Mucosa of descending colon (tissue), 3 donors: ENCODE measurements at regions not wholly inside any gene's neighbourhood (a gene's known extent, or its start where the extent isn't known, plus 50 kb on each side); places are given as distances from the start of the nearest gene placed in this dataset.

Source experiments
- ATAC-seq: fragments of 200-7000 bp; cut with Tn5 transposase; one replicate; pipeline ENCODE4 v1.9.1; 2020; ENCODE audit warnings: mild to moderate bottlenecking, moderate library complexity
- DNase-seq, 3 donors: peaks; one replicate each; pipeline ENCODE4 v3.0.0-alpha.2; 2020
- H3K36me3 ChIP-seq: fragments of 200-600 bp; one replicate; pipeline ENCODE4 v1.8.0; 2021; ENCODE audit warnings: low read depth, mild to moderate bottlenecking
- H3K4me1 ChIP-seq: fragments of 200-600 bp; one replicate; pipeline ENCODE4 v1.8.0; 2021; ENCODE audit warnings: low read depth, mild to moderate bottlenecking
- H3K4me3 ChIP-seq: fragments of 200-600 bp; one replicate; pipeline ENCODE4 v1.8.0; 2021; ENCODE audit warnings: mild to moderate bottlenecking
- H3K9me3 ChIP-seq: fragments of 200-600 bp; one replicate; pipeline ENCODE4 v1.8.0; 2021; ENCODE audit warnings: mild to moderate bottlenecking
- CTCF ChIP-seq: fragments of 200-600 bp; IDR thresholded peaks from one replicate; pipeline ENCODE4 v1.8.0; 2022; ENCODE audit warnings: antibody characterized with exemption, mild to moderate bottlenecking
- intact Hi-C, 2 donors: fragments of 100-400 bp; cut with DNase I in 1 of 2; cut with micrococcal nuclease in 1 of 2; formaldehyde crosslinking; loops; one replicate each; pipeline versions ENCODE4 v1.11.0 to v1.11.1; 2022; cut with DNase I, micrococcal nuclease
- donor health status: DM: no; HTN: no; CAD: no; lungs with moderate emphysema.
- donor health status: DM: no; HTN: no; CAD: no.
- donor health status: DM: no; HTN: yes; CAD: no.

GRCh38 chr6:153767127-153767526 lies 271.9 kb upstream of the OPRM1 start:
- ATAC-seq = no peak
- no peaks in the 10 kb centered on the region for H3K9me3 ChIP-seq
- TF ChIP-seq CTCF = no peak

GRCh38 chr6:153758516-153758915 lies 280.5 kb upstream of the OPRM1 start:
- Histone ChIP-seq H3K4me1 (no peaks in the 10 kb centered on the region), H3K9me3 (no peaks in the 10 kb centered on the region), H3K4me3 (no peak overlapping the region), H3K36me3 (no peaks in the 10 kb centered on the region)
- DNase-seq (no peak), ATAC-seq (no peak)
- no peak for TF ChIP-seq CTCF
- intact Hi-C loops = no loop called here

More at GRCh38 chr6:153767127-153767526, 271.9 kb upstream of the OPRM1 start:
- Histone ChIP-seq H3K4me3 (no peak overlapping the region), H3K4me1 (no peaks in the 10 kb centered on the region), H3K36me3 (no peaks in the 10 kb centered on the region)
- intact Hi-C loops = no loop called here
- DNase-seq = no peak

- no peak for ATAC-seq
- H3K4me3 ChIP-seq = no peak overlapping the region
- no peak for DNase-seq
- no peaks in the 10 kb centered on the region for H3K4me1 ChIP-seq
- no peak for TF ChIP-seq CTCF
- H3K9me3 ChIP-seq = no peaks in the 10 kb centered on the region
- intact Hi-C loops = no loop called here
- no peaks in the 10 kb centered on the region for H3K36me3 ChIP-seq
These were observed 303.3 kb upstream of the OPRM1 start for GRCh38 chr6:153735761-153736160.

GRCh38 chr6:153729189-153729588 lies 309.9 kb upstream of the OPRM1 start:
- ATAC-seq (no peak), DNase-seq (no peak)
- H3K4me3 ChIP-seq = no peak overlapping the region
- no peaks in the 10 kb centered on the region for H3K36me3 ChIP-seq
- intact Hi-C loops = no loop called here
- no peaks in the 10 kb centered on the region for H3K9me3 ChIP-seq
- no peaks in the 10 kb centered on the region for H3K4me1 ChIP-seq
- no peak for TF ChIP-seq CTCF

GRCh38 chr6:153727885-153728284 lies 311.2 kb upstream of the OPRM1 start:
- Histone ChIP-seq H3K4me1 (no peaks in the 10 kb centered on the region), H3K36me3 (no peaks in the 10 kb centered on the region), H3K9me3 (no peaks in the 10 kb centered on the region), H3K4me3 (no peak overlapping the region)
- DNase-seq = no peak
- TF ChIP-seq CTCF = no peak
- no peak for ATAC-seq
- intact Hi-C loops = no loop called here

GRCh38 chr6:153725456-153725855 lies 313.6 kb upstream of the OPRM1 start:
- Histone ChIP-seq H3K4me3 (no peak overlapping the region), H3K36me3 (no peaks in the 10 kb centered on the region), H3K9me3 (no peaks in the 10 kb centered on the region), H3K4me1 (no peaks in the 10 kb centered on the region)
- no peak for TF ChIP-seq CTCF
- intact Hi-C loops = no loop called here
- ATAC-seq (no peak), DNase-seq (no peak)
